CD4-positive, alpha-beta T cell treated with Interleukin-1 beta for 1 hour (primary cell): ENCODE measurements at regions not wholly inside any gene's neighbourhood (a gene's known extent, or its start where the extent isn't known, plus 50 kb on each side); places are given as distances from the start of the nearest gene placed in this dataset.
A peak's percentile ranks its signal among the peaks of the same experiment; 100 is the strongest.

Source experiments
- DNase-seq, 2 donors: peaks; one replicate each; pipeline ENCODE4 v3.0.0-alpha.2; 2020 to 2022

GRCh38 chr10:69684020-69684980 lies 54.3 kb downstream of the FAM241B start:
- DNase-seq, result no peak

- no peak for DNase-seq
Measured at GRCh38 chr10:69684981-69685353, 54.9 kb downstream of the FAM241B start.

GRCh38 chr10:69685426-69685801 lies 55.4 kb downstream of the FAM241B start:
- DNase-seq, result no peak

DNA sequence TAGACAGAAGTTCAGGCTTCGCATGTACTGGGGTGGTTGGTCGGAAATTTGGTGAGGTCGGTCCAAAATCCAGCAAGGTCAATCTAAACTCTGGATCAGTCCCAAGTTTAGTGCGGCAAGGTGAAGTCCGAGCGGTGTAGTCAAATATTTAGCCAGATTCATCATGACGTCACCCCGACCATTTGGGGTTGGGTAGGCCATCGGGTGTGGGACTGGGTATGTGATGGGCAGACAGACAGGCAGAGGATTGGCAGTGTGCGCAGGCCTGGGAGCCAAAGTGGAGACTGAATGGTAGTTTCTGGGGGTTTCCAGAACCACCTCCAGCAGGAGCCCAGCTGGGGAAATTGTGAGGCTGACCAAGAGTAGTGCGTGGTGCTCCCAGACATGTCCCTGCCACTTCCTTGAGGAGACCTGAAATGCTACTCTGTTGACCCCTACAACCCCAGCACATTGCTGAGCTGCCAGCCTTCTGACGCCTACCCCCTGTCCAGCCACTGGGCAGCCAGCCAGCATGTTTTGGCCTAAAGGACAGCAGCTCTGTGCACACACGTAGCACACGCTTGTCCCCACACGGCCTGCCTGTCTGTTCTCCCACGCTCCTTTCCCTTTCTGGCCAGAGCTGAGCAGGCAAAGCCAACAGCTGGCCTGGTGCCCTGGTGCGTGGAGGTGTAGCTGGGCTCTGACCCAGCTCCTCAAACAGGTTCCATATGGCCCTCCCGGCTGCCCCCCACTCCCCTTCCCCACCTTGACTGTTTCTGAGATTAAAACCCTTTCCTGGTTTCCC lies 55.9 kb downstream of the FAM241B start:
- DNase-seq, result no peak

- no peak for DNase-seq
Measured at GRCh38 chr10:69686866-69687265, 56.8 kb downstream of the FAM241B start.

GRCh38 chr10:69687426-69687825 lies 57.4 kb downstream of the FAM241B start:
- DNase-seq, result no peak

DNA sequence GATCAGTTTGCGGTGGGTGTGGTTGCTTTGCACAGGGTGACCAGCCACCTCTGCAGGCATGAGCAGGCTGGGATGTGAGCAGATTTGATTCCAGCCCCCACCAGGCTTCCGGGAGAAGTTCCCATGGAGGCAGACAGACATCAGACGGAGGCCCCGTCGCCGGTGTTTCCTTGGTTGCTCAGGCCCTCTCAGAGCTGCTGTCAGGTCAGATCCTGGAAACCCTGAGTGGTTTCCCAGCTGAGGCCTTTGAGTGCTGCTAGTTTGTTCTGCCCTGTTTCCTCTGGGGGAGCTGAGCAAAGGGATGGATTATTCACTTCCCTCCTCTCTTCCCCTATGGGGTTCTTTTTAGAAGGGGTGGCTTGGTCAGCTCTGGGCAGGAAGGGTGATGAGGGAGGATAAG lies 62.2 kb downstream of the FAM241B start:
- no peak for DNase-seq

- DNase-seq, result no peak
Measured at GRCh38 chr10:69692891-69693290, 62.8 kb downstream of the FAM241B start.

DNA sequence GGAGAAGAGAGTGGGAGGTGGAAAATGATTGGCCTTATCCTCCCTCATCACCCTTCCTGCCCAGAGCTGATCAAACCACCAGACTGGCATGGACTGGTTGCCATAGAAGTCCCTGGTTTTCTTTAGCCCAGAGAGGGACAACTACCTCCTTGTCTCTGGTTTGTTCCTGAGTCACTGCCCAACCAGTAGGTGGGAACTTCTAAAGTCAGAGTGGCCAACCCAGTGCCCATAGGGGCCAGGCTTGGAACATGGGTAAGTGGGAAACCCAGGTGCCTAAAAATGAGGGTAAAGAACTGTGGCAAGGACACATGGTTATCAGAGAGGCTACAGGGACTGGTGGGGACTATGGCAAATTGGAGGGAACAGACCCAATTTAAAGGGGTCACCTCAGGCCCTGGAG lies 63.8 kb downstream of the FAM241B start:
- no peak for DNase-seq

DNA sequence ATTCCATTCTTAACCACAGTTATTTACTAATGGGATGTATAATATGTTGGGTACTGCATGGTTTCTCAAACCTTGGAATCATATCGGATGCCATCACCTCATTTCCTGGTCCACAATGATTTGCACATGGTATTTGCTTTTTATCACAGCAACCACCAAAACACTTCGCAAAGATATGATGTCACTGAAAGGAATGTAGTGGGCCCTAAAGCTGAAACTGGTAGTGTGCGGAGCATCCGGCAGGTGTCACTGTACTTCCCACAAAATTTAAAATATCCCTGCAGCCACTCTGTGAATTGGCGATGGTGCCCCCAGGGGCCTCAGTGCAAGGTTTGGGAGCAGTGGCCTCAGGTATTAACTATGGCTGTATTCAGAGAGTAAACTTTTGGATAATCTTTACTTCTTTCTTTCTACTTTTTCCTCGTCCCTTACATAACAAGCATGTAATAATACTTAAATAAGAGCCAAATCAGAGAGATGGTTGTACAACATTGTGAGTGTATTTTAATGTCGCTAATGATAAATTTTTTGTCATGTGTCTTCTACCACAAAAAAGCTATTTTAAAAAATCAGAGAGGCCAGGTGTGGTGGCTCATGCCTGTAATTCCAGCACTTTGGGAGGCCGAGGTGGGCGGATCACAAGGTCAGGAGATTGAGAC lies 66.2 kb downstream of the FAM241B start:
- peak in 1 of 2 donors; percentile 2 for DNase-seq

DNA sequence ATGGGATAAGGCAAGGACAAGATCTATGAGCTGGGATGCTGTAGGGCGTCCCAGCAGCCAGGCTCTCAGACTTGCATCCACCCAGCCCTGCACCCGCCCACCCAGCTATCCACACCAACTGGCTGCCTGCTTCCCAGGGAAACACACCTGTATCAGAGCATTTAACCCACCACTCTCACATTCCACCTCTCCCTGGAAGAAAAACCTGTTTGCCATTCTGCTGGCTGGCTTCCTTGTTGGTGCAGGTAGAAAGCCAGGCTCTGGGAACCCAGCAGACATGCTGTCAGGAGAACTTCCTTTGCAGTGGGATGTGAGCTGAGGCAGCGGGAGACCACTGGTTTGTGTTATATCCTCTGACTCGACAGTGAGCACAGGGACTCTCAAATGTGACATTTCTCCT lies 67.0 kb downstream of the FAM241B start:
- no peak for DNase-seq

DNA sequence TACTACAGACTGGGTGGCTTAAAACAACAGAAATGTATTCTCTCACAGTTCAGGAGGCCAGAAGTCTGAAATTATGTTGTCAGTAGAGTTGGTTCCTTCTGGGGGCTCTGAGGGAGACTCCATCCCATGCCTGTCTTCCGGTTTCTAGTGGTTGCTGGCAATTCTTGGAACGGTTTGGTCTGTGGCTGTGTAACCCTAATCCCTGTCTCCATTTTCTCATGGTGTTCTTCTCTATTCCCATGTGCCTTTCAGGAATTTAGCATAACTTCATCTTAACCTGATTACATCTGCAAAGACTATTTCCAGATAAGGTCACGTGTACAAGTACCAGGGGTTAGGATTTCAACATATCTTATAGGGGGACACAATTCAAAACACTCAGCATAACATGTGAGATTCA lies 73.2 kb downstream of the FAM241B start:
- DNase-seq, result no peak

- no peak for DNase-seq
Measured at GRCh38 chr10:69703766-69704630, 74.0 kb downstream of the FAM241B start.

- no peak for DNase-seq
Measured at GRCh38 chr10:69709366-69709941, 79.4 kb downstream of the FAM241B start.

DNA sequence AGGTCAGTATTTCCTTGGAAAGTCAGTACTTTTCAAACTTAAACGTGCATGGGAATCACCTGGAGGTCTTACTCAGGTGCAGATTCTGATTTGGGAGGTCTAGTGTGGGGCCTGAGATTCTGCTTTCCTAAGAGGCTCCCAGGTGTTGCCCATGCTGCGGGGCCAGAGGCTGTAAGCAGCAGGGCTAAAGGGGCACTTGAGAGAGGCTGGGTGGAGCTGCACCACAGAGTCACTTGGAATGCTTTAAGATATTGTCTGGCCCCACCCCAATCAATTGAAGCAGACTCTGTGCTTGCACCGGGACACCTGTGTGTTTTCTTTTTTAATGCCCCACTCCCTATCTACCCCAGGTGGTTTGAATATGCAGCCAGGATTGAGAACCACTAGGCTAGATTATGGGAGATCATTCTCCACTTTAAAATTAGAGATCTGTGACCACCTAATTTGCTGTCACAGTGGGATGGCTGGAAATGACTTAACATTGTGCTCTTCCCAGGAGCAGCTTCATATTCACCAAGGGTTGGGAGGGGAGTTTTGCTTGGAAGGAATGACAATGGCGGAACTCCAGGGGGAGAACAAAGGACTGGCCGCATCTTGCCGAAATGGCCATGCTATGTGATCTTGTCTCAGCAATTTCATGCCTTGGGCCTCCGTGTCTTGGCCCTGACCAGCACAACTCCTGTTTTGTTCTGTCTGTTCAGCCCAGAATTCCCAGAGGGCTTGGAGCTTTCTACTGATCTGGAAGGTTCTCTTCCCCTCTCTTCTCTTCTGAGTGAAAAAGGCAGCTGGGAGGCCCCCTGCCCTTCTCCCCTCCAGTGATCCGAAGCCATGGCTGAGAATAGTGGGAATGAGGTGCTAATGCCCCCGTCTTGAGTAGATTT lies 80.2 kb downstream of the FAM241B start:
- DNase-seq, result no peak

DNA sequence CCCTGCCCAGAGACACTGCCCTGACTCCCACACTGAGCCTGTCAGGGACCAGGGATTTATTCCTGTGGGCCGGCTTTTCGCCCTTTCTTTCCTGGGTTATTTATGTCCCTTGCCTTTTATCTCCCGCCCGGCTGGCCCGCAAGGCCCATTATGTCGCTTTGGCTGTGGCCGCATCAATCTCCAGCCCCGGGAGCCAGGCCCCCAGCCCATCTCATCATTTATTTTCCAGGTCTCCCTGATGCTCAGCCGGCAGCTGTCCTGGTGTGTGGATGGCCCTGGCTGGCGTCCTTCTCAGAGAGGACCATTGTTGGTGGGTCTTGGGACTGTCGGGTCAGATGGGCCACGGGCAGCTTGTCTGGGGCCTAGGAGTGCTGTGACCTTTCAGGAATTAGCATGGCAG lies 82.3 kb downstream of the FAM241B start:
- no peak for DNase-seq

DNA sequence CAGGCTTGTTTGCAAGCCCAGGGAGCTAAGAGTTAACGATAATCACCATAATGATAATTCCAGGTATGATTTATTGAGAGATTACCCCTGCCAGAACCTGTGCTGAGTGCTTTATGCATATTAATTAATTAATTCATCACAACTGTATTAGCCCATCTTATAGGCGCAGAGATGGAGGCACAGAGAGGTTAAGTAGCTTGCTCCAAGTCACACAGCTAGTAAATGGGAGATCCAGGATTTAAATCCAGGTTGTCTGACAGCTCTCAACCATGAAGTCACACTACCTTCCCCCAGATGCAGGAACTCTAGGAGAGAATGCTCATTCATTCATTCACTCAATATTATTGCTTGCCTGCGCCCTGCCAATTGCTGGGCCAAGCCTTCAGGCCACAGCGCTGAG lies 84.5 kb downstream of the FAM241B start:
- DNase-seq, result no peak

DNA sequence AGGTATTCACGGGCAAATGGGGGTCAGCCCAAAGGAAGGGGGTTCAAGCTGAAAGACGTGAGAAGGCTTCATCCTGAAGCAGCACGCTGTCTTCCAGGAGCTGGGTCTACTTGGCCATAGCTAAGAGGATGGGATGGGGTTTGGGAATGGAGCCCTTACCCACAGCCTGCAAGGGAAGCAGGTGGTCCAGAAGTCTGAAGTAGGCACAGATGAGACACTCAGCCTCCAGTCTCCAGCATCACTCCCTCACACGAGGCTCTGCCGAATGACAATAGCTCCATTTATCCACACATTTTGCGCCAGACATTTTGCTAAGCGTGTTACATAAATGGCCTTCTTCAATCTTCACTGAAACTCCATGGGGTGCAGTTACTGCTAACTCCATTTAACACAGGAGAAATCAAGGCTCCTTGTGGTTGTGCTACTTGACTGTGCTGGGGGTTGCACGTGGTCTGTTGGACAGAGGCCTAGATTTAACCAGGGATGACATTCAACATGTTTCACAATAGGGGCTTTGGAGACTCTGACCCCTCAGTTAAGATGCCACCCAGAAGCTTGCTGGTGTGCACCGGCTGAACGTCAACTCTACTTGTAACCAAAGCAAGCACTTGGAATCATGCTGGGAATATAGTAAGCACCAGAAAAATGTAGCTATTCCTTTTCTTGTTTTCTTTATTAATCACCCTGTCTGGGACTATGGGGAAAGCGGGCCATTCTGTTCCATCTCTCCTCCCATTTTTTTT lies 85.3 kb downstream of the FAM241B start:
- DNase-seq, result no peak

DNA sequence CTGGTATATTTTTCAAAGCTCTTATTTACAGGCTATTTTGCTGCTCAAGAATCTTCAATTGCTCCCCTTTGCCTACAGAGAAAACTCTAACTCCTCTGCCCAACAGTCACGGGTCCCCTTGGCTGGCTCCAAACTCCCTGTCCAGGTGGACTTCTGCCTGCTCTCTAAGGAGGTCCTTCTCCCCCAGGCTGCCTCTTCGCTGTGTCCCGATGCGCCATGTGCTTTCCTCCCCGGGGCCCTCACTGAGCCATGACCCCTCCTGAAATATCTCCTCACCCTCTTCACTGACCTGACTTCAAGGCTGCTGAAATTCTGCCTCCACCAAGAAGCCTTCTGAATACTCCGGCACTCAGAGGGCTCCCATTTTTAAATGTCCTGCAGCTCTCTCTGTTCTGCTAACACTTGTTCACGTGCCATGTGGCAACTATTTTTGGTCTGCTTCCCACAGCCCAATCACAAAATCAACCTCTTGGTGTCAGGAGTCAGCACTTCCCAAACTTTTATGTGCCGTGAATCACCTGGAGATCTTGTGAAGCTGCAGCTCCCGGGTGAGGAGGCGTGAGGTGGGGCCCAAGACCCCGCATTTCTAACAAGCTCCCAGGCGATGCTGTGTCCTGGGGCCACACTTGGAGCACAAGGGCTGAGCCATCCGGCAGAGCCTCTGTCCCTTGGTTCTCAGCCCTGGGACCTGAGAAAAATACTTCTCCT lies 85.7 kb upstream of the COL13A1 start:
- DNase-seq, result no peak
